ENCODE measurements at regions not wholly inside any gene's neighbourhood (a gene's known extent, or its start where the extent isn't known, plus 50 kb on each side); places are given as distances from the start of the nearest gene placed in this dataset.
A peak's percentile ranks its signal among the peaks of the same experiment; 100 is the strongest.

- TF ChIP-seq, protein P1, sequence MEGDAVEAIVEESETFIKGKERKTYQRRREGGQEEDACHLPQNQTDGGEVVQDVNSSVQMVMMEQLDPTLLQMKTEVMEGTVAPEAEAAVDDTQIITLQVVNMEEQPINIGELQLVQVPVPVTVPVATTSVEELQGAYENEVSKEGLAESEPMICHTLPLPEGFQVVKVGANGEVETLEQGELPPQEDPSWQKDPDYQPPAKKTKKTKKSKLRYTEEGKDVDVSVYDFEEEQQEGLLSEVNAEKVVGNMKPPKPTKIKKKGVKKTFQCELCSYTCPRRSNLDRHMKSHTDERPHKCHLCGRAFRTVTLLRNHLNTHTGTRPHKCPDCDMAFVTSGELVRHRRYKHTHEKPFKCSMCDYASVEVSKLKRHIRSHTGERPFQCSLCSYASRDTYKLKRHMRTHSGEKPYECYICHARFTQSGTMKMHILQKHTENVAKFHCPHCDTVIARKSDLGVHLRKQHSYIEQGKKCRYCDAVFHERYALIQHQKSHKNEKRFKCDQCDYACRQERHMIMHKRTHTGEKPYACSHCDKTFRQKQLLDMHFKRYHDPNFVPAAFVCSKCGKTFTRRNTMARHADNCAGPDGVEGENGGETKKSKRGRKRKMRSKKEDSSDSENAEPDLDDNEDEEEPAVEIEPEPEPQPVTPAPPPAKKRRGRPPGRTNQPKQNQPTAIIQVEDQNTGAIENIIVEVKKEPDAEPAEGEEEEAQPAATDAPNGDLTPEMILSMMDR (IDR thresholded peaks at IDR 0.05; ENCODE audit: low read length, missing control alignments), result no peak
- no peak for DNase-seq (ENCODE audit: low read depth)
- H3K4me3 ChIP-seq (replicated peaks; ENCODE audit: low read depth, low read length), result no peak overlapping the region
Measured at GRCh38 chr10:28794986-28795385, 117.7 kb downstream of the BAMBI start.

- DNase-seq (ENCODE audit: low read depth), result peak; percentile 93
- no peak overlapping the region for H3K4me3 ChIP-seq (replicated peaks; ENCODE audit: low read depth, low read length)
- TF ChIP-seq, protein P1 (IDR thresholded peaks at IDR 0.05; ENCODE audit: low read length, missing control alignments), result no peak
Measured at GRCh38 chr10:28796606-28797512, 119.5 kb downstream of the BAMBI start.

GRCh38 chr10:28797904-28798371 lies 120.6 kb downstream of the BAMBI start:
- DNase-seq (ENCODE audit: low read depth), result peak; percentile 69
- H3K4me3 ChIP-seq (replicated peaks; ENCODE audit: low read depth, low read length), result no peak overlapping the region
- TF ChIP-seq, protein P1 (IDR thresholded peaks at IDR 0.05; ENCODE audit: low read length, missing control alignments), result peak; percentile 22

DNA sequence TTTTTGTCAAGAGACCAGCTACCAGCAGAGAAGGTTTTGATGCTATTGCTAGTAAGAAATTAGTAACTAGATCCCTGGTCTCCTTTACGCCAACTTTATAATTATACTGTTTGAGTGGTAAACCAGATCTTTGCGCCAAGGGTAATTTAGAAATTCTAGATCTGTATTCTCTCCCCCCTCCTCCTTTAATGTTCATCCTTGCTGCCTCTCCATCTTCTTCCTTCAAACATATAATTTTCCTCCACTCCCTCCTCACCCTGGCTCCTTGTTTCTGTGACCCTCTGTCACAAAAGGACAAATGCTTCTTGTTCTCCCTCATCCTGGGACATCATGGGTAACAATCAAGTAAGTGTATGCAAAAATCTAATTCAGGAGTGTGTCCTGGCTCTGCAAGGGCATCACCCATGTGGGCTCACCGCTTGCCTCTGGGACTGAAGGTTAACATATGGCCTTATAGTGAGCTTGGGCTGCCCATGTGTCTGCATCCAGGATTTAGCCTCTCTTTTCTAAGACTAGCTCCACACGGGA lies 121.2 kb downstream of the BAMBI start:
- DNase-seq (ENCODE audit: low read depth), result no peak
- TF ChIP-seq, protein P1 (IDR thresholded peaks at IDR 0.05; ENCODE audit: low read length, missing control alignments), result no peak
- no peak overlapping the region for H3K4me3 ChIP-seq (replicated peaks; ENCODE audit: low read depth, low read length)

- TF ChIP-seq, protein P1 (IDR thresholded peaks at IDR 0.05; ENCODE audit: low read length, missing control alignments), result no peak
- DNase-seq (ENCODE audit: low read depth), result no peak
- H3K4me3 ChIP-seq (replicated peaks; ENCODE audit: low read depth, low read length), result no peak overlapping the region
Measured at GRCh38 chr10:28798964-28799363, 121.6 kb downstream of the BAMBI start.

DNA sequence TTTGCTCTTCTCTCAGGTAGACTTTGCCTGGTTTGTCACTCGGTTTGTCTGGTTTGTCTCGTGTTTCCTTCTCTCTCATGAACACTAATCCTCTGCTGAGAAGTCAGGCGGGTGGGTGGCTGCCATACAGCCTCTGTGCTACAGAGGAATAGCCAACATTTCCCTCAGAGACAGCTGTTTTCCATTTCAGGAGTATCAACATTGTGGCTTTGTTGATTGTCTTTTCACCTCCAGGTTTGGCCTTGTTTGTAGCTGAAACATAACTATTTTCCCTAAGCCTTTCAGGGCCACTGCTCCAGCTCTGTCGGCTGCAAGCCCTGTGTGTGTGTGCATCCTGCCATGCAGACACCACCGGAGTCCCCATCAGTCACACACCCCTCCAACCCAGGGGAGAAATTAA lies 122.8 kb downstream of the BAMBI start:
- DNase-seq (ENCODE audit: low read depth), result no peak
- no peak overlapping the region for H3K4me3 ChIP-seq (replicated peaks; ENCODE audit: low read depth, low read length)
- TF ChIP-seq, protein P1 (IDR thresholded peaks at IDR 0.05; ENCODE audit: low read length, missing control alignments), result no peak

Measured in fibroblast of pulmonary artery (primary cell).